ENCODE measurements at regions not wholly inside any gene's neighbourhood (a gene's known extent, or its start where the extent isn't known, plus 50 kb on each side); places are given as distances from the start of the nearest gene placed in this dataset.

GRCh38 chr17:73924114-73924908 is 279.2 kb upstream of the RPL38 start:
- ATAC-seq (no peak), DNase-seq (ENCODE audit: low read depth, low spot score) (no peak)
- Histone ChIP-seq H3K4me3 (replicated peaks in 1 of 2; ENCODE audit: low read depth in 1 of 2, low read length in 2 of 2) (no peak overlapping the region), H3K9me3 (ENCODE audit: control insufficient read depth in 1 of 2, insufficient read depth in 1 of 2, low read depth in 1 of 2, low read length in 2 of 2) (peaks cover 0 to 8% of the 10 kb centered on the region in 2 experiments; a peak in 2 of 4 replicates), H3K4me1 (ENCODE audit: control insufficient read depth in 1 of 2, insufficient read depth in 2 of 2, low read length in 2 of 2) (no peaks in the 10 kb centered on the region), H2AFZ (ENCODE audit: low read depth, low read length, poor library complexity, severe bottlenecking) (no peak overlapping the region), H3K36me3 (ENCODE audit: control insufficient read depth in 1 of 2, insufficient read depth in 2 of 2, low read length in 2 of 2) (no peaks in the 10 kb centered on the region), H3K27me3 (ENCODE audit: insufficient read depth, low read length) (no peaks in the 10 kb centered on the region), H4K20me1 (ENCODE audit: insufficient read depth) (no peaks in the 10 kb centered on the region), H3K9me2 (ENCODE audit: insufficient read depth) (no peaks in the 10 kb centered on the region), H3K9ac (ENCODE audit: low read length) (no peak overlapping the region), H3K79me2 (ENCODE audit: insufficient read depth, low read length) (no peaks in the 10 kb centered on the region), H3K27ac (ENCODE audit: low read depth, low read length) (no peak overlapping the region), H3K4me2 (ENCODE audit: low read length) (no peak overlapping the region)
- ChIA-PET RAD21 (ENCODE audit: low non-redundant PET in 1 of 2, low total read pairs in 2 of 2, uncharacterized antibody in 2 of 2, unreplicated experiment in 2 of 2) (no interaction called here), CTCF (no interaction called here), POLR2A (no interaction called here)
- intact Hi-C loops (cut with micrococcal nuclease) = no loop called here
- no peak for TF ChIP-seq EZH2phosphoT487 (IDR thresholded peaks at IDR 0.05; ENCODE audit: borderline replicate concordance)
- TF ChIP-seq CEBPB (IDR thresholded peaks at IDR 0.05; ENCODE audit: low read depth) = no peak
- TF ChIP-seq TCF7L2 (IDR thresholded peaks at IDR 0.05; ENCODE audit: borderline replicate concordance, extremely low read depth, insufficient read depth, insufficient read length) = no peak
- TF ChIP-seq ATF3 (IDR thresholded peaks at IDR 0.05) = no peak
- no peak for TF ChIP-seq MAX (IDR thresholded peaks at IDR 0.05)
- no TSS peak for BruUV-seq (replicated peaks)

- Histone ChIP-seq H3K36me3 (ENCODE audit: control insufficient read depth in 1 of 2, insufficient read depth in 2 of 2, low read length in 2 of 2) (no peaks in the 10 kb centered on the region), H3K4me1 (ENCODE audit: control insufficient read depth in 1 of 2, insufficient read depth in 2 of 2, low read length in 2 of 2) (no peaks in the 10 kb centered on the region; a peak in 1 of 4 replicates), H3K4me2 (ENCODE audit: low read length) (no peak overlapping the region), H3K9me3 (ENCODE audit: control insufficient read depth in 1 of 2, insufficient read depth in 1 of 2, low read depth in 1 of 2, low read length in 2 of 2) (peaks cover 0 to 8% of the 10 kb centered on the region in 2 experiments; a peak in 2 of 4 replicates), H2AFZ (ENCODE audit: low read depth, low read length, poor library complexity, severe bottlenecking) (no peak overlapping the region), H3K4me3 (replicated peaks in 1 of 2; ENCODE audit: low read depth in 1 of 2, low read length in 2 of 2) (no peak overlapping the region), H3K79me2 (ENCODE audit: insufficient read depth, low read length) (no peaks in the 10 kb centered on the region), H3K9ac (ENCODE audit: low read length) (no peak overlapping the region), H3K27me3 (ENCODE audit: insufficient read depth, low read length) (no peaks in the 10 kb centered on the region), H4K20me1 (ENCODE audit: insufficient read depth) (no peaks in the 10 kb centered on the region), H3K27ac (ENCODE audit: low read depth, low read length) (no peak overlapping the region), H3K9me2 (ENCODE audit: insufficient read depth) (no peaks in the 10 kb centered on the region)
- POLR2A ChIA-PET = no interaction called here
- intact Hi-C loops (cut with micrococcal nuclease) = no loop called here
- no TSS peak for BruUV-seq (replicated peaks)
- ATAC-seq (no peak), DNase-seq (ENCODE audit: low read depth, low spot score) (no peak)
- RAD21 ChIA-PET (ENCODE audit: low non-redundant PET in 1 of 2, low total read pairs in 2 of 2, uncharacterized antibody in 2 of 2, unreplicated experiment in 2 of 2) = no interaction called here
- CTCF ChIA-PET = no interaction called here
- TF ChIP-seq ZBTB33 (IDR thresholded peaks at IDR 0.05; ENCODE audit: extremely low read depth, insufficient replicate concordance, low read length) (no peak), EGR1 (IDR thresholded peaks at IDR 0.05; ENCODE audit: low read depth) (no peak), SP1 (IDR thresholded peaks at IDR 0.05; ENCODE audit: low read depth) (no peak), ZNF274 (IDR thresholded peaks at IDR 0.05; ENCODE audit: low read depth, low read length) (no peak), ELF1 (IDR thresholded peaks at IDR 0.05; ENCODE audit: borderline replicate concordance, low read depth) (no peak), RAD21 (IDR thresholded peaks at IDR 0.05; ENCODE audit: low read depth) (no peak), JUND (IDR thresholded peaks at IDR 0.05) (no peak), CEBPB (IDR thresholded peaks at IDR 0.05; ENCODE audit: low read depth) (no peak), CTCF (IDR thresholded peaks at IDR 0.05 in 2 of 3, conservative IDR thresholded peaks at IDR 0.05 in 1 of 3; ENCODE audit: borderline replicate concordance in 1 of 3, insufficient read depth in 1 of 3, low read depth in 2 of 3, low read length in 2 of 3) (no peak)
Observed at GRCh38 chr17:73924909-73925186, 278.6 kb upstream of the RPL38 start.

Data from HCT116 (cell line).